GM10266 (cell line): ENCODE measurements at regions not wholly inside any gene's neighbourhood (a gene's known extent, or its start where the extent isn't known, plus 50 kb on each side); places are given as distances from the start of the nearest gene placed in this dataset.
"Not testable (repeated sequence)": the region's sequence is repeated elsewhere in the genome, so short reads cannot be mapped to it uniquely, and the experiment has no call there.

ENCODE experiments used
- DNase-seq: peaks from one replicate; pipeline ENCODE4 v3.0.0; 2012; ENCODE audit errors: extremely low spot score
- CTCF ChIP-seq: IDR thresholded peaks from 2 replicates; pipeline ENCODE4 v1.5.1; 2012; ENCODE audit warnings: mild to moderate bottlenecking, low read depth; ENCODE audit not compliant: control insufficient read depth, insufficient read depth; ENCODE audit errors: missing control alignments

DNA sequence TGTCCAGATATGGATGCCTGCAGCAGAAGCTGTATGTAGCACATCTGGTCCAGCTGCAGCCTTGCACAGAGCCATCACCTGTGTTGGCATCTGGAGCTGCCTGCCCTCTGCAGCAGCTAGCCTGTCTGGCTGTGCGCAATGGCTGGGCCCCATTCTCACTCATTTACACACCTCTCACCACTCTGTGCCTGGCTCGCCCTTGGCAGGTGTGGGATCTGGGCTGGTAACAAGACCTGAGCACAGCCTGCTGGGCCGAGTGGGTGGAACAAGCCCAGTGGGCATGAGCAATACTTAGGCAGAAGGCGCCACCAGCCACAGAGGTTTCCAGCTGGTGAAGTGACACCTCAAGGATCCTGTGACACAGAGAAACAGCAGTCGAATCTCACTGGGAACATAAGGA is 714.1 kb downstream of the NUP35 start:
- no peak for TF ChIP-seq CTCF
- DNase-seq, result no peak

GRCh38 chr2:183840061-183840584 is 715.9 kb downstream of the NUP35 start:
- no peak for TF ChIP-seq CTCF
- DNase-seq, result no peak

DNA sequence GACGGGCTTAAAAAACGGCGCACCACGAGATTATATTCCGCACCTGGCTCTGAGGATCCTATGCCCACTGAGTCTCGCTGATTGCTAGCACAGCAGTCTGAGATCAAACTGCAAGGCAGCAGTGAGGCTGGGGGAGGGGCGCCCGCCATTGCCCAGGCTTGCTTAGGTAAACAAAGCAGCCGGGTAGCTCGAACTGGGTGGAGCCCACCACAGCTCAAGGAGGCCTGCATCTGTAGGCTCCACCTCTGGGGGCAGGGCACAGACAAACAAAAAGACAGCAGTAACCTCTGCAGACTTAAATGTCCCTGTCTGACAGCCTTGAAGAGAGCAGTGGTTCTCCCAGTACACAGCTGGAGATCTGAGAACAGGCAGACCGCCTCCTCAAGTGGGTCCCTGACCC is 725.6 kb downstream of the NUP35 start:
- not testable (repeated sequence) for DNase-seq

DNA sequence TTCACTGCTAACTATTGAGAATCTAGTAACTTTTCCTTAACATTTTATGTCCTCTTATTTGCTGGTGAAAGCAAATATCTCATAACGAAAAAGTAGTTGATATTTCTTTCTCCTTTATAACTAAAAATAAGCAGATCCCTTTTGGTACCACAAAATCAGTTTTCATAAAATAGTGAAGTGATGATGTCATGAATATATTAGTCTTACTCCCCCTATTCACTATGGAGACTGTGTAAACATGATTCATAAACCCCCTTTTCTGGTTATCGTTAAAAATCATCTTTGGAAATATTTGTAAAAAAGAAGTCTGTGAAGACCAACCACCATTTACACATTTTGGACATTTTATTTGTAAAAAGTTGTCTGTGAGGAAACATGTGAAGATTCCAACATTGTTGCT is 734.9 kb downstream of the NUP35 start:
- DNase-seq, result no peak
- TF ChIP-seq CTCF, result no peak

DNA sequence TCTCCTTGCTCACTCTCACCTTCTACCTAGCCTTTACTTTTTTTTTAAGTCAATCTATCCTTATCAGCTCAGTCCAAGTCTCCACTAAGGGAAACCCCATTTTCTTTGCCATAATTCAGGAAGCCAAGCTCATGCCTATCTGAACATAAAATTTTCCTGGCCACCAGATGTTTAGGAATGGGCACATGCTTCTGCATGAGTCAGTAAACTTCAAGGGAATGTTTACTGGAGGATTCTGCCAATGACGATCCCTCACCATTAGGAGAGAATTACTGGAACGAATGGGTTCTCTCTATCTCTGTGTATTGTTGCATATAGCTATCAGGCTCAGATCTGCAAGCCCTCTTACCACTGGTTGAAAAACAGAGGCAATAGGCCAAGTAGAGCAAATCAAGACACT is 731.7 kb upstream of the ZNF804A start:
- no peak for TF ChIP-seq CTCF
- no peak for DNase-seq

GRCh38 chr2:183867206-183867605 is 731.1 kb upstream of the ZNF804A start:
- no peak for TF ChIP-seq CTCF
- no peak for DNase-seq

DNA sequence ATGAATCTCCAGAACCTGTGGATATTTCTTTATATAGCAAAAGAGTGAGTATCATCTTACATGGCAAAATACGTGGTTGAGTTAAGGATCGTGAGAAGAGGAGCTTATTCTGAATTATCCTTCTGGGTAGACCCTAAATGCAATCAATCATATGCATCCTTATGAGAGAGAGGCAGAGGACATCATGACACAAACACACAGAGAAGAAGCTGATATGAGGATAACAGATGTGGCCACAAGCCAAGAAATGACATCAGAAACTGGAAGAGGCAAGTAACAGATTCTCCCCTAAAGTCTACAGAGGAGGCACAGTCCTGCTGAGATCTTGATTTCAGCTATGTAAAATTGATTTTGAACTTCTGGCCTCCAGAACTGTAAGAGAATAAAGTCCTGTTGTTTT is 730.2 kb upstream of the ZNF804A start:
- no peak for TF ChIP-seq CTCF

GRCh38 chr2:183868707-183869106 is 729.6 kb upstream of the ZNF804A start:
- DNase-seq, result no peak
- TF ChIP-seq CTCF, result no peak

More for the DNA sequence above, 730.2 kb upstream of the ZNF804A start:
- no peak for DNase-seq
